ENCODE measurements at regions not wholly inside any gene's neighbourhood (a gene's known extent, or its start where the extent isn't known, plus 50 kb on each side); places are given as distances from the start of the nearest gene placed in this dataset.

DNA sequence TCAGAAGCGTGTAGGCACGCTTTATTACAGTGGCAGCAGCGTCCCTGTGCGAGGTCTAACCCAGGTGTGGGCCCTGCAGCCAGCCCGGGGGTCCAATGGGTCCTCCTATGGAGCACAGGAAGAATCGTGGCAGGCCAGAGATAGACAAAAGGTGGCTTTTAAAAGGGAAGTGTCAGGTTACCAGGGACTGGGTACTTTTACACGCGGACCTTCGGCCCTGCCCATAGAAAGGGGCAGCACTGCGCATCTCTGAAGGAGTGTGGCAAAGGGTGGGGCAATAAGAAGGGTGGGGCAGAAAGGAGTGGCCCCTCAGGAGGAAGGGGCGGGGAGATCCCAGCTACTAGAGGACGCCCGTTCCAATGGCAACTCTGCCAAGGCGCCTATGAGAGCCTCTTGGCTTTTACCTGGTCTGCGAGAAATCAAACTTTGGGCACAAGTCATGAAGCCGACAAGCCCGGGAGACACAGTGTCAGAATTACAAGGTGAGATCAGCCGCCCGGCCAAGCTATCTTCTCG lies 1419.8 kb downstream of the UQCRFS1 start (continued):
- TF ChIP-seq ZNF704 (tag by site-specific recombination; IDR thresholded peaks at IDR 0.05) (no peak), ZNF335 (tag by site-specific recombination; conservative IDR thresholded peaks at IDR 0.05) (peak; percentile 99), ZNF514 (tag by site-specific recombination; IDR thresholded peaks at IDR 0.05) (no peak), ZNF558 (tag by site-specific recombination; IDR thresholded peaks at IDR 0.05) (0 out of 2 replicates have a peak, but pooled peaks have one; percentile 17), ZNF23 (tag by site-specific recombination; IDR thresholded peaks at IDR 0.05; ENCODE audit: borderline replicate concordance) (no peak), ZNF658 (tag by site-specific recombination; IDR thresholded peaks at IDR 0.05) (no peak), IKZF3 (tag by site-specific recombination; IDR thresholded peaks at IDR 0.05) (peak; percentile 92), KLF8 (tag by site-specific recombination; IDR thresholded peaks at IDR 0.05) (peak; percentile 96; the same call in 1 of the 2 replicates), ZNF596 (tag by site-specific recombination; IDR thresholded peaks at IDR 0.05) (no peak; the same call in 1 of the 2 replicates), GLIS1 (tag by site-specific recombination; IDR thresholded peaks at IDR 0.05) (peak; percentile 95), OVOL3 (tag by site-specific recombination; IDR thresholded peaks at IDR 0.05) (no peak), BCL6B (tag by site-specific recombination; IDR thresholded peaks at IDR 0.05) (no peak), ZNF549 (tag by site-specific recombination; IDR thresholded peaks at IDR 0.05) (no peak), ZNF423 (tag by site-specific recombination; IDR thresholded peaks at IDR 0.05) (peak; percentile 80; the same call in 1 of the 2 replicates), ZFP37 (tag by site-specific recombination; IDR thresholded peaks at IDR 0.05) (0 out of 2 replicates have a peak, but pooled peaks have one; percentile 7), ZNF138 (tag by site-specific recombination; IDR thresholded peaks at IDR 0.05; ENCODE audit: borderline replicate concordance) (no peak), SP2 (tag by site-specific recombination; IDR thresholded peaks at IDR 0.05) (peak; percentile 82), MYNN (tag by site-specific recombination; IDR thresholded peaks at IDR 0.05; ENCODE audit: borderline replicate concordance) (peak; percentile 53; the same call in 1 of the 2 replicates), PRDM10 (tag by site-specific recombination; IDR thresholded peaks at IDR 0.05) (peak; percentile 53), ZNF571 (tag by site-specific recombination; IDR thresholded peaks at IDR 0.05) (no peak), ZIC2 (tag by site-specific recombination; IDR thresholded peaks at IDR 0.05) (peak; percentile 87), OSR2 (tag by site-specific recombination; IDR thresholded peaks at IDR 0.05) (no peak), ZSCAN16 (tag by site-specific recombination; IDR thresholded peaks at IDR 0.05) (no peak)
- TF ChIP-seq, protein P1, sequence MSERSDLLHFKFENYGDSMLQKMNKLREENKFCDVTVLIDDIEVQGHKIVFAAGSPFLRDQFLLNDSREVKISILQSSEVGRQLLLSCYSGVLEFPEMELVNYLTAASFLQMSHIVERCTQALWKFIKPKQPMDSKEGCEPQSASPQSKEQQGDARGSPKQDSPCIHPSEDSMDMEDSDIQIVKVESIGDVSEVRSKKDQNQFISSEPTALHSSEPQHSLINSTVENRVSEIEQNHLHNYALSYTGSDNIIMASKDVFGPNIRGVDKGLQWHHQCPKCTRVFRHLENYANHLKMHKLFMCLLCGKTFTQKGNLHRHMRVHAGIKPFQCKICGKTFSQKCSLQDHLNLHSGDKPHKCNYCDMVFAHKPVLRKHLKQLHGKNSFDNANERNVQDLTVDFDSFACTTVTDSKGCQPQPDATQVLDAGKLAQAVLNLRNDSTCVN (tag by site-specific recombination; optimal IDR thresholded peaks at IDR 0.05): no peak
- TF ChIP-seq, protein P2, sequence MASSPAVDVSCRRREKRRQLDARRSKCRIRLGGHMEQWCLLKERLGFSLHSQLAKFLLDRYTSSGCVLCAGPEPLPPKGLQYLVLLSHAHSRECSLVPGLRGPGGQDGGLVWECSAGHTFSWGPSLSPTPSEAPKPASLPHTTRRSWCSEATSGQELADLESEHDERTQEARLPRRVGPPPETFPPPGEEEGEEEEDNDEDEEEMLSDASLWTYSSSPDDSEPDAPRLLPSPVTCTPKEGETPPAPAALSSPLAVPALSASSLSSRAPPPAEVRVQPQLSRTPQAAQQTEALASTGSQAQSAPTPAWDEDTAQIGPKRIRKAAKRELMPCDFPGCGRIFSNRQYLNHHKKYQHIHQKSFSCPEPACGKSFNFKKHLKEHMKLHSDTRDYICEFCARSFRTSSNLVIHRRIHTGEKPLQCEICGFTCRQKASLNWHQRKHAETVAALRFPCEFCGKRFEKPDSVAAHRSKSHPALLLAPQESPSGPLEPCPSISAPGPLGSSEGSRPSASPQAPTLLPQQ (tag by site-specific recombination; IDR thresholded peaks at IDR 0.05): peak; percentile 99
- TF ChIP-seq, protein P3, sequence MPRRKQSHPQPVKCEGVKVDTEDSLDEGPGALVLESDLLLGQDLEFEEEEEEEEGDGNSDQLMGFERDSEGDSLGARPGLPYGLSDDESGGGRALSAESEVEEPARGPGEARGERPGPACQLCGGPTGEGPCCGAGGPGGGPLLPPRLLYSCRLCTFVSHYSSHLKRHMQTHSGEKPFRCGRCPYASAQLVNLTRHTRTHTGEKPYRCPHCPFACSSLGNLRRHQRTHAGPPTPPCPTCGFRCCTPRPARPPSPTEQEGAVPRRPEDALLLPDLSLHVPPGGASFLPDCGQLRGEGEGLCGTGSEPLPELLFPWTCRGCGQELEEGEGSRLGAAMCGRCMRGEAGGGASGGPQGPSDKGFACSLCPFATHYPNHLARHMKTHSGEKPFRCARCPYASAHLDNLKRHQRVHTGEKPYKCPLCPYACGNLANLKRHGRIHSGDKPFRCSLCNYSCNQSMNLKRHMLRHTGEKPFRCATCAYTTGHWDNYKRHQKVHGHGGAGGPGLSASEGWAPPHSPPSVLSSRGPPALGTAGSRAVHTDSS (tag by site-specific recombination; IDR thresholded peaks at IDR 0.05): no peak
- TF ChIP-seq, protein P4, sequence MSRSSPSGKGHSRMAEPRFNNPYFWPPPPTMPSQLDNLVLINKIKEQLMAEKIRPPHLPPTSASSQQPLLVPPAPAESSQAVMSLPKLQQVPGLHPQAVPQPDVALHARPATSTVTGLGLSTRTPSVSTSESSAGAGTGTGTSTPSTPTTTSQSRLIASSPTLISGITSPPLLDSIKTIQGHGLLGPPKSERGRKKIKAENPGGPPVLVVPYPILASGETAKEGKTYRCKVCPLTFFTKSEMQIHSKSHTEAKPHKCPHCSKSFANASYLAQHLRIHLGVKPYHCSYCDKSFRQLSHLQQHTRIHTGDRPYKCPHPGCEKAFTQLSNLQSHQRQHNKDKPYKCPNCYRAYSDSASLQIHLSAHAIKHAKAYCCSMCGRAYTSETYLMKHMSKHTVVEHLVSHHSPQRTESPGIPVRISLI (tag by site-specific recombination; IDR thresholded peaks at IDR 0.05): no peak
